Activated T-helper 1 cell treated with anti-CD3 and anti-CD28 coated beads, Interleukin-12 subunit alpha, Interleukin-12 subunit beta, Interleukin-2, Interleukin-4 antibody, amounts not matched to agents 30 ng/mL and 10 ng/mL and 1 ng/mL, durations not matched to agents 14 hours and 24 hours and 36 hours (primary cell): ENCODE measurements at regions not wholly inside any gene's neighbourhood (a gene's known extent, or its start where the extent isn't known, plus 50 kb on each side); places are given as distances from the start of the nearest gene placed in this dataset.
"Not testable (repeated sequence)": the region's sequence is repeated elsewhere in the genome, so short reads cannot be mapped to it uniquely, and the experiment has no call there.

Source experiments
- DNase-seq: peaks from one replicate; pipeline ENCODE4 v3.0.0; 2021; ENCODE audit warnings: low spot score
- H3K27ac Mint-ChIP-seq: one replicate; pipeline ENCODE4 v1.8.0; 2021; ENCODE audit warnings: mild to moderate bottlenecking, mixed read lengths
- H3K27me3 Mint-ChIP-seq: one replicate; pipeline ENCODE4 v1.8.0; 2022; ENCODE audit warnings: mild to moderate bottlenecking, moderate library complexity, mixed read lengths; ENCODE audit not compliant: insufficient read depth
- H3K36me3 Mint-ChIP-seq: one replicate; pipeline ENCODE4 v1.8.0; 2021; ENCODE audit warnings: low read depth, mixed read lengths
- H3K4me1 Mint-ChIP-seq: one replicate; pipeline ENCODE4 v1.8.0; 2021; ENCODE audit warnings: low read depth, mixed read lengths
- H3K4me3 Mint-ChIP-seq: one replicate; pipeline ENCODE4 v1.8.0; 2021; ENCODE audit warnings: mild to moderate bottlenecking, moderate library complexity, mixed read lengths
- H3K9me3 Mint-ChIP-seq: one replicate; pipeline ENCODE4 v1.8.0; 2021; ENCODE audit warnings: mixed read lengths
- intact Hi-C: fragments of 100-400 bp; cut with micrococcal nuclease; formaldehyde crosslinking; loops from one replicate; pipeline ENCODE4 v1.15.1; 2024

GRCh38 chr6:67875877-67876383, 759.2 kb upstream of the ADGRB3 start:
- H3K9me3 Mint-ChIP-seq: peaks cover 11% of the 10 kb centered on the region
- no peaks in the 10 kb centered on the region for H3K4me1 Mint-ChIP-seq
- no peak for DNase-seq
- H3K4me3 Mint-ChIP-seq: no peak overlapping the region
- intact Hi-C loops: no loop called here
- H3K36me3 Mint-ChIP-seq: no peaks in the 10 kb centered on the region
- no peak overlapping the region for H3K27ac Mint-ChIP-seq
- no peaks in the 10 kb centered on the region for H3K27me3 Mint-ChIP-seq

DNA sequence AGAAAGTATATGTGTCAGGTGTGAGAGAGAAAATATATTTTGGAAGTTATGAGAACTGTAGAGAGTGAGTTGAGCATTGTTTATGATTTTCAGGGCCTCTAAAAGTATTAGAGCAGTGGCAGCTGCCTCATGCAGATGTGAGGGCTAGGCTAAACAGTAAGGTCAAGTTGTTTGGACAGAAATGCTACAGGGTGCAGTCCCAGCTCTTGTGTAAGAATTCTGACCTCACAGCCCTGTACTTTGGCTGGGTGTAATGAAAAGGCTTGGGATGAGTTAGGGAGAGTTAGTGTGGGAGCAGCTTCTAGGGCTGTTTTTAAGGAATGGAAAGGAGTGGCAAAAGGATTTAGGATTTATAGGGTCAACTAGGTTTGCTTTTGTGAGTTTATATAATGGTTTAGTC, 764.8 kb upstream of the ADGRB3 start:
- H3K4me1 Mint-ChIP-seq: no peaks in the 10 kb centered on the region
- no peaks in the 10 kb centered on the region for H3K27me3 Mint-ChIP-seq
- intact Hi-C loops: no loop called here

GRCh38 chr6:67863346-67863745, 771.7 kb upstream of the ADGRB3 start:
- H3K27me3 Mint-ChIP-seq: no peaks in the 10 kb centered on the region
- intact Hi-C loops: no loop called here
- no peak overlapping the region for H3K4me3 Mint-ChIP-seq
- DNase-seq: no peak
- no peaks in the 10 kb centered on the region for H3K36me3 Mint-ChIP-seq
- H3K4me1 Mint-ChIP-seq: no peaks in the 10 kb centered on the region
- no peak overlapping the region for H3K27ac Mint-ChIP-seq
- no peaks in the 10 kb centered on the region for H3K9me3 Mint-ChIP-seq

More for the DNA sequence above, 764.8 kb upstream of the ADGRB3 start:
- Mint-ChIP-seq H3K27ac (no peak overlapping the region), H3K9me3 (peaks cover 11% of the 10 kb centered on the region), H3K36me3 (no peaks in the 10 kb centered on the region), H3K4me3 (no peak overlapping the region)
- no peak for DNase-seq

- H3K9me3 Mint-ChIP-seq: peaks cover 16% of the 10 kb centered on the region
Measured at GRCh38 chr6:67854098-67854497, 781.0 kb upstream of the ADGRB3 start.

DNA sequence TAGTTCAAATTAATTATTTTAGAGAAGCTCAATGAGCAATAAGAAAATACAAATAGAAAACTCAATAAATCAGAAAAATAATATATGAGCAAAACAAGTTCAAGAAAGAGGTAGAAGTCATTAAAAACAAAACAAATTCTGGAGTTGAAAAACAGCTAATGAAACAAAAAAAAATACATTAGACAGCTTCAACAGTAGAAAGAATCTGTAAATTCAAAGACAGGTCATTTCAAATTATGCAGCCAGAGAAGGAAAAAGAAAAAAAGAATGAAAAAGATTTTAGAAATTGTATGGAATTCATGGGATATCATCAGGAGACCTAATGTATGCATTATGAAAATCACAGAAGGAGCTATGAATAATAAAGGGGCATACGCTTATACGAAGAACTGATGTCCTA, 795.3 kb upstream of the ADGRB3 start:
- intact Hi-C loops: no loop called here
- DNase-seq: no peak
- Mint-ChIP-seq H3K4me1 (no peaks in the 10 kb centered on the region), H3K9me3 (peaks cover 15% of the 10 kb centered on the region), H3K4me3 (no peak overlapping the region), H3K27ac (no peak overlapping the region), H3K36me3 (no peaks in the 10 kb centered on the region), H3K27me3 (no peaks in the 10 kb centered on the region)

More at GRCh38 chr6:67854098-67854497, 781.0 kb upstream of the ADGRB3 start:
- Mint-ChIP-seq H3K4me1 (no peaks in the 10 kb centered on the region), H3K36me3 (no peaks in the 10 kb centered on the region), H3K27me3 (no peaks in the 10 kb centered on the region), H3K4me3 (no peak overlapping the region), H3K27ac (no peak overlapping the region)
- intact Hi-C loops: no loop called here
- no peak for DNase-seq

DNA sequence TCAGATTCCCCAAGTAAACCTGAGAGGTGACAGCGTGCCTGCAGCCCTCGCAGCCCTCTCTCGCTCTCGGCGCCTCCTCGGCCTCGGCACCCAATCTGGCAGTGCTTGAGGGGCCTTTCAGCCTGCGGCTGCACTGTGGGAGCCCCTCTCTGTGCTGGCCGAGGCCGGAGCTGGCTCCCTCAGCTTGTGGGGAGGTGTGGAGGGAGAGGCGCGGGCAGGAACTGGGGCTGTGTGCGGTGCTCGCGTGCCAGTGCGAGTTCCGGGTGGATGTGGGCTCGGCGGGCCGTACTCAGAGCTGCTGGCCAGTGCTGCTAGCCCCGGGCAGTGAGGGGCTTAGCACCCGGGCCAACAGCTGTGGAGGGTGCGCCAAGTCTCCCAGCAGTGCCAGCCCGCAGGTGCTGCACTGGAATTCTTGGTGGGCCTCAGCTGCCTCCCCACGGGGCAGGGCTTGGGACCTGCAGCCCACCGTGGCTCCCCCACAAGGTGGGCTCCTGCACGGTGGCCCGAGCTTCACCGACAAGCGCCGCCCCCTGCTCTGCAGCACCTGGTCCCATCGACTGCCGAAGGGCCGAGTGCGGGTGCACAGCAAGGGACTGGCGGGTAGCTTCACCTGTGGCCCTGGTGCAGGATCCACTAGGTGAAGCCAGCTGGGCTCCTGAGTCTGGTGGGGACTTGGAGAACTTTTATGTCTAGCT, 809.7 kb upstream of the ADGRB3 start:
- intact Hi-C loops: no loop called here
- Mint-ChIP-seq H3K4me3 (no peak overlapping the region), H3K9me3 (peaks cover 15% of the 10 kb centered on the region), H3K27me3 (no peaks in the 10 kb centered on the region), H3K4me1 (no peaks in the 10 kb centered on the region), H3K36me3 (no peaks in the 10 kb centered on the region), H3K27ac (no peak overlapping the region)
- DNase-seq: no peak

DNA sequence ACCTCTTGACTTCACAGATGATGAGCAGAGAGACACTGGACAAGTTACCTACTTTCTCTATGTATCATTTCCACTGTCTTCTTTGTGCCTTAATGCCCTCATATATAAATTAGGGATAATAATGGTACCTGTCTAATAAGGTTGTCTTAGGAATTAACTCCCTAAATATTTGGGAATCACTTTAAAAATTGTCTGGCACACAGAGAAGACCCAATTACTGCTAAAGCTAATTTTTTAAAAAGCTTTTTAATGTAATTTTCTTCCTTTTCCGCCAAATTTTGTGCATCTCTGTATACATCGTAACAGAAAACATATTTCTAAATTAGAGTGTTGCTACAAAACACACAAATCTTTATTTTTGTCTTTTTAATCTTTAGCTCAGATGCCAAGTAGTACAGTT, 816.8 kb upstream of the ADGRB3 start:
- H3K27me3 Mint-ChIP-seq: no peaks in the 10 kb centered on the region
- H3K4me3 Mint-ChIP-seq: no peak overlapping the region
- no peaks in the 10 kb centered on the region for H3K36me3 Mint-ChIP-seq
- no peaks in the 10 kb centered on the region for H3K4me1 Mint-ChIP-seq
- H3K27ac Mint-ChIP-seq: no peak overlapping the region
- intact Hi-C loops: no loop called here
- DNase-seq: no peak
- H3K9me3 Mint-ChIP-seq: peaks cover 33% of the 10 kb centered on the region

GRCh38 chr6:67815623-67816022, 819.5 kb upstream of the ADGRB3 start:
- no peaks in the 10 kb centered on the region for H3K27me3 Mint-ChIP-seq

DNA sequence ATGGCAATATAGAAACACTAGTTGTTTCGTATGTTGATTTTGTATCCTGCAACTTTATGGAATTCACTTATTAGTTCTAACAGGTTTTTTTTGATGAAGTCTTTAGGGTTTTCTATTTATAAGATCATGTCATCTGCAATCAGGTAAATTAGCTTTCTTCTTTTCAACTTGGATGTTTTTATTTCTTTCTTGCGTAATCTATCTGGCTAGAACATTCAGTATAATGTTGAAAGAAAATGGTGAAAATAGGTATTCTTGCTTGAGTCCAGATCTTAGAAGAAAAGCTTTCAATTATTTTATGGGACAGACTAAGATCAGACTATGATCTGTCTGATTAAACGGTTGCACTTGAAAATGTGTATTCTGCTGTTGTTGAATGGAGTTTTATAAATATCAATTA, 820.8 kb upstream of the ADGRB3 start:
- Mint-ChIP-seq H3K27me3 (no peaks in the 10 kb centered on the region), H3K27ac (no peak overlapping the region), H3K9me3 (peaks cover 37% of the 10 kb centered on the region), H3K4me1 (no peaks in the 10 kb centered on the region), H3K36me3 (no peaks in the 10 kb centered on the region), H3K4me3 (no peak overlapping the region)
- no peak for DNase-seq
- intact Hi-C loops: no loop called here

More at GRCh38 chr6:67815623-67816022, 819.5 kb upstream of the ADGRB3 start:
- Mint-ChIP-seq H3K27ac (no peak overlapping the region), H3K36me3 (no peaks in the 10 kb centered on the region), H3K4me3 (no peak overlapping the region), H3K4me1 (no peaks in the 10 kb centered on the region), H3K9me3 (peaks cover 37% of the 10 kb centered on the region)
- intact Hi-C loops: no loop called here
- DNase-seq: no peak

GRCh38 chr6:67812693-67813092, 822.4 kb upstream of the ADGRB3 start:
- peaks cover 37% of the 10 kb centered on the region for H3K9me3 Mint-ChIP-seq
- no peak overlapping the region for H3K27ac Mint-ChIP-seq
- no peaks in the 10 kb centered on the region for H3K36me3 Mint-ChIP-seq
- H3K4me1 Mint-ChIP-seq: no peaks in the 10 kb centered on the region
- intact Hi-C loops: no loop called here
- DNase-seq: no peak
- H3K4me3 Mint-ChIP-seq: no peak overlapping the region
- H3K27me3 Mint-ChIP-seq: no peaks in the 10 kb centered on the region

- Mint-ChIP-seq H3K4me3 (no peak overlapping the region), H3K27me3 (no peaks in the 10 kb centered on the region), H3K9me3 (peaks cover 37% of the 10 kb centered on the region), H3K4me1 (no peaks in the 10 kb centered on the region), H3K27ac (no peak overlapping the region), H3K36me3 (no peaks in the 10 kb centered on the region)
- intact Hi-C loops: no loop called here
- no peak for DNase-seq
Measured at GRCh38 chr6:67812125-67812524, 823.0 kb upstream of the ADGRB3 start.

GRCh38 chr6:67811239-67812037, 823.6 kb upstream of the ADGRB3 start:
- Mint-ChIP-seq H3K4me3 (no peak overlapping the region), H3K27me3 (no peaks in the 10 kb centered on the region), H3K36me3 (no peaks in the 10 kb centered on the region), H3K27ac (no peak overlapping the region), H3K4me1 (no peaks in the 10 kb centered on the region), H3K9me3 (peaks cover 37% of the 10 kb centered on the region)
- intact Hi-C loops: no loop called here
- DNase-seq: no peak

- H3K27me3 Mint-ChIP-seq, DNase-seq, H3K4me3 Mint-ChIP-seq, intact Hi-C loops, H3K27ac Mint-ChIP-seq, H3K9me3 Mint-ChIP-seq, H3K4me1 Mint-ChIP-seq, H3K36me3 Mint-ChIP-seq: not testable (repeated sequence)
Measured at GRCh38 chr6:67804808-67805207, 830.3 kb upstream of the ADGRB3 start.
